ENCODE measurements at regions not wholly inside any gene's neighbourhood (a gene's known extent, or its start where the extent isn't known, plus 50 kb on each side); places are given as distances from the start of the nearest gene placed in this dataset.

GRCh38 chr2:60319031-60319547, 234.4 kb downstream of the BCL11A start:
- no peak for DNase-seq

GRCh38 chr2:60318544-60318943, 234.9 kb downstream of the BCL11A start:
- DNase-seq = no peak

- no peak for DNase-seq
Observed at GRCh38 chr2:60317844-60318243, 235.6 kb downstream of the BCL11A start.

DNA sequence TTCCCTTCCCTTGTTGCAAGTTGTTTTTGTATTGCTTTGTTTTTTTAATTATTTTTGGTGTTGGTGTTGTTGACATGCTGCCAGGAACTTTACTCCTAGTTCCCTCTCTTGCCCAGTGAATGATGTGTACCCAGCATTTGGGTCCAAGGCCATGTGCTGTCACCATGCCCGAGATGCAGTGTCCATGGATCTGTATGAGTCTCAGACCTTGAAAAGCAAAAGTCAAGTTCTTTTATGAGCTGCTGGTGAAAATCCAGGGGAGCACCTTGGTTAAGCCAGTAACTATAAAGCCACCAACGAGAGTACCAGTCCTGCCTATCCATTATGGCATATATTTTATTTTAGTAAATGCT, 236.4 kb downstream of the BCL11A start:
- DNase-seq = no peak

GRCh38 chr2:60316381-60317033, 236.9 kb downstream of the BCL11A start:
- no peak for DNase-seq

DNA sequence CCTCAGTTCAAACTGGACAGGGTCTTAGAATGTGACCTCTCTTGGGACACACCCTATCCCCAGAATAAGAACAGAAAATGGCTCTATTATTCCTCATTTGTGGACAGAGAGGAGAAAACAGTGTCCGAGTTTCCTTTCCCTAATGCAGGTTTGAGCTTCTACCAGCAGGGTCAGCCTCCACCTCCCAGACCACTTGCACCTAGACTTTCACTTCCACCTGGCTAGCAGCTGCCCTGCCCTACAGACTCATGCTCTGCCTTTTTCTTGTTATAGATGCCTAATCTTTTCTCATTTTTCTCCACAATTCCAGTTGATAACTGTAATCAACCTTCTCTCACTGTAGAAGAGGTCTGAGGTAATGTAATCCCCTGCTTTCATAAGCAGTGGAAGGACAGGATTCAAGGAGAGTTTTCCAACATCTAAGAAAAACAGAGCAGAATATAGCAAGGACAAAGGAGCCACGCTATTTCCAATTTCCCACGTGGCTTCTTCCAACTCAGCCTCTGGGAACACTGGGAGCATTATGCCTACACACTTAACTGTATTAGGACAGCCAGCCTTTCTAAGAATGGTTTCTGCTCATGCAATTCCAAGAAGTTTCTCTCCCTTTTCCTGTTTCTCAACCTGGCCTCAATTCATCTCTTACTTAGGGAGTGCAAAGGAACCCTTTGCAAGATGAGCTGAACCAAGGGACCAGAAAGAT, 239.8 kb downstream of the BCL11A start:
- DNase-seq = no peak

GRCh38 chr2:60312618-60313017, 240.8 kb downstream of the BCL11A start:
- DNase-seq = no peak

- no peak for DNase-seq
Observed at GRCh38 chr2:60311524-60311923, 241.9 kb downstream of the BCL11A start.

DNA sequence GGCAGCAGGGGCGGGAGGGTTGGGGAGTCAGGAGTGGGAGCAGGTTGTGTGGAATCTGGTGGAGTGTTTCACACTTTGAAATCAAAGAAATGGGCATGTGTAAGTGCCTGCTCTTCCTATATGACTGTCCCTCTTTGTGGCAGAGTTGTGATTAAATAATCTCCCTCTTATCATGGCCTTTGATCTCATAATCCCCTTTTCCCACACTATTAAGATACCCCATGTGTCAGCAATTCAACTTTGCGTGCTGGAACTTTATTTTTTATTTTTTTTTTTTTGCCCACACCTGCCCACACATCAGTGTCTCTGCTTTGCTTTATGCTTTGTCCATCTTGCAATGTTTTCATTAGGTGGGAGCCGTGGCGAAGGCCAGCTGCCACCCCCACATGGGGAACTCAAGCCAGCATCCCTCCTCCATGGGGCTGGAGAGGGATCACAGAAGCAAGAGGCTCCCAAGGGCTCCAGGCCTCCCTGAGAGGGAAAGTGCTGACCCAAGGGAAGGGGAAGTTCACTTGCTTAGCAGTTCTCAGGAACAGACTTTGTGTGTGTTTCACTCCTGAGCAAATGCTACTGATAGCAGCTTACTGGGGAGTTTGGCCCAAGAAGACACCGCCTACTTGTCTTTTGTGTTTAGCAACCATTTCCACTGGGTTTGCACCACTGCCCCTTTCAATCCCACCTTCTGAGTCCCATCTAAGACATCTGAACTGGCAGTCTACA, 243.4 kb downstream of the BCL11A start:
- no peak for DNase-seq

DNA sequence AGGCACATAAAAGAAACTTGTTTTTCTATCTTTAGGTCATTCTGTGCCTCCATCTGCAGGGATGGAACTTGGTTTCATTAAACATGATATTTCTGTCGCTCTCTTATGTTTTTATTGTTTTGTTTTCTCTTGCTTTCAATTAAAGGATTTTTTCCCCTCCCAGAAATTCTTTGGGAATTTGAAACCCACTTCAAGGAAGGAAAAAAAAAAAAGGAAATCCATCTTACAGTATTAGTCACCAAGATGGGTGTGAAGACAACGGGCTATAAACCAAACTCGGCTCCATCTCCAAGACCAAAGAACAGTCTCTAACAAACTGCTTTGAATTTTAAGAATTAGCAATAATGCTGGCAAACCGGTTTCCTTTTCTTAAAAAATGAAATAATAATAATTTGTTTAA, 244.1 kb downstream of the BCL11A start:
- no peak for DNase-seq

GRCh38 chr2:60306267-60306861, 247.1 kb downstream of the BCL11A start:
- no peak for DNase-seq

DNA sequence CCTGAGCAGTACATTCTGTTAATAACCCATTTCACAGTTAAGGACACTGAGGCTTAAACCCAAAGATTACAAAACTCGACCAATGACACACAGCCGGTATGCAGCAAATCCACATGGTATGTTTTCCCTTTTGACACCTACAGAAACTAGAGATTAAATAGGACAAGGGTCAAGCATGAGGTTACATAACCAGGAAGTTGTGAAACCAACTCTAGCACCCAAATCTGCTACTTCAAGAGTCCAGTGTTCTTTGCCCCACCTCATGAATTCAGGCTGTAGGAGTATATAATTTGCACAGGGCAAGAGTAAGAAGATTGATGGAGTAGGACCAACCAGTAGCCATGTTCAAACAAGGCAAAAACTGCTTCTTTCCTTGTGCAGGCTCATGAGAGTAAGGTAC, 249.8 kb downstream of the BCL11A start:
- DNase-seq = no peak

DNA sequence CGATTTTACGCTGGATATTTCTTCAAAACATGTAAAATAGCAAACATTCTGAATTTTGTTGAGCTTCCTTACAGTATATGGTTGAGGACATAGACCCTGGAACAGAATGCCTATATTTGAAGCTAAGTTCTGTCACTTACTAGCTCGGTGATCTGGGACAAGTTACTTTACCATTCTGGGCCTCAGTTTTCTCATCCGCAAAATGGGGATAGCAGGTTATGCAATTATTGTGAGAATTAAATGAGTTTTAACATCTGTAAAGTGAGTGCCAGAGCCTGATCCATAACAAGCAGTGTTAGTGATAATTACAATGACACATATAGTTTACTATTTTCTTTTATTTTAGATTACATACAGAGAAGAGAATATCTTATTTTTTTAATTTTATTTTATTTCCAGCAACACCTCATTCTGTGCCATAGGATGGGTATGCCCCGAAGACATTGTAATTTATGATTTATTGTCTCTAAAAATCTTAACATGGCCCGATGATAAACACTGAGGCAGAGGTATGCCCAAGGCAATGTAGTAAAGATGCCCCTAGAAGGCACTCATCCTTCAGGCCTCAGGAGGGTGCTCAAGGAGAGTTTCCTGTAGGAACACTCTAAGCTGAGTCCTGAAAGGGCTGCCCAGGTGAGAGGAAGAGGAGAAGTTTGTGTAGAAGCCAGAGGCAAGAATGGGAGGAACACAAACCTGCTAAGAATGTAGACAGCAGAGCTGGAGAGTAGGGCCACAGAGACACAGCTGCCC, 250.9 kb downstream of the BCL11A start:
- DNase-seq = no peak

- DNase-seq = no peak
Observed at GRCh38 chr2:60301726-60302125, 251.7 kb downstream of the BCL11A start.

- DNase-seq = no peak
Observed at GRCh38 chr2:60299179-60299578, 254.3 kb downstream of the BCL11A start.

GRCh38 chr2:60298006-60298696, 255.3 kb downstream of the BCL11A start:
- DNase-seq = no peak

DNA sequence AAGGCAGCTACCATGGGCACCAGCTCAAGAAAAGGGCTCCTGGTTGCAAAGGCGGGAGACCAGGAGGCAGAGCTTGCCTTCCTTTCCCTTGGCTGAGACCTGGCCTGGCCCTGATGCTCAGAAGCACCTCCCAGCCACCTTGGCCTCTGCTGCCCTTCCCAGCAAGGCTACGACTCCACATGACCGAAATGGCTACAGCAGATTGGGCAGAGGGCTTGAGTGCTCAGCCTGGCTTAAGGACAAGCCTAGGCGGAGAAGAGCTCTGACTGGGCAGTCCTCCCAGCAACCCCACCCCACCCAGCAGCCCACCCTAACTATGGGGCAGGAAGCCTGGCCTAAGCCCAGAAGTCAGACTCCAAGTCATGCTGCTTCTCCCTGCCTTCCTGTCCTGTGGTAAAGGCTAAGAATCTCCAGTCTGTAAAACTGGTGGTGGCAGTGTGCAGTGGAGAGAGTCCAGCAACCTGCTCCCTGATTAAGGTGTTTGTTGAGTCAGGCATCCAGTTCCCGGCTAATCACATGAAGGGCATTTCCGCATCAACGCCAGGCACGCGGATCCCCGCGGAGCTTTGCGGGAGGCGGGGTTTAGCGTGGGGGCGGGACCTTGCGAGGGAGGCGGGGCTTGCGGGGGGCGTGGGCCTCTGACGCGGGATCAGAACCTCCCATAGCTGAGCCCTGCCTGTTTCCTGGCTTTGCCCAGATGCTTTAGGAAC, 256.0 kb downstream of the BCL11A start:
- DNase-seq = no peak

DNA sequence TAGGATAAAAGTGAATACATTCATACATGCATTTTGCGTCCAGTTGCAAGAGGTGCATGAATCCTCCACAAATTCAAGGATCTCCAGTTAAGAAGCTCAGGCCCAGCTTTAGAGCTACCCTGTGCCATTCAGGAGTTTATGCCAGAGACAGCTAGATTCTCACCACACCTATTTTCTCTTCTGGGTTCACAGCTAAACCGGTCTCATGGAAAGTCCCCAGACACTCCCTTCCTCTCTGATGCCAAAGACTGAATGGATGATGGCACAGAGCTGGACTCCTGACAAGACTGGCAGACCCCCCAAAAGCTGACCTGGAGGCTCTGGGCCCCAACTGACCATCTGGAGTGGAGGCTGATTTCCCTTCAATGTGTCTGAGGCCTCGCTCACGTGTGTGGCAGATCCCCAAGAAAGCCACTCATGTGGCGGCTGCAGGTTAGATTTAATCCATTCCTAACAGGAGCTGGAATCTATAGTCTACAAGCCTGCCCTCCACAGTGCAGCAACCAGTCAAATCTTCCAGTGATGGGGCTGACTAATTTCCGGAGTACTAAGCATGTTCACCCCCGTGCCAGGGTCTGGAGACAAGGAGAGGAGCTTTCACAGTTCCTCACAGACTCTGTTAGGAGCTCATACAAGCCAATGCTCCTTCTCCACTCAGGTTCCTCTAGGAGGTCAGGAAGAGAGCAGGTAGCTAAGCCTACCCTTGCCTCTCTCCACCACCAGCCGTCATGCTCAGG, 257.1 kb downstream of the BCL11A start:
- DNase-seq = no peak

DNA sequence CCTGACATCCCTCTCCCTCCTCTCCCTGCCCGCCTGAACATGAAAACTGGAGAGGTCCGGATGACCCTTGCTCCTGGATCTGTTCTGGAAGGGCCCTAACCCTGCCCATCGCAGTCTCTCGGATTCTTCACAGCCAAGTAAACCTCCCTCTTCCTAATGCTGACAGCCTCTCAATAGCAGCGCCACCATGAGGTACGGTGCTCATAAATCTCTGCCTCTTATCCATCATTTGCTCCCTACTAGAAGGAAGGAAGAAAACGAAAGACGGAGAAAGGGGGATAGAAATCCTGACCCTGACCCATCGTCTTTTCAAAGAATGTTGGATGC, 257.9 kb downstream of the BCL11A start:
- DNase-seq = no peak

DNA sequence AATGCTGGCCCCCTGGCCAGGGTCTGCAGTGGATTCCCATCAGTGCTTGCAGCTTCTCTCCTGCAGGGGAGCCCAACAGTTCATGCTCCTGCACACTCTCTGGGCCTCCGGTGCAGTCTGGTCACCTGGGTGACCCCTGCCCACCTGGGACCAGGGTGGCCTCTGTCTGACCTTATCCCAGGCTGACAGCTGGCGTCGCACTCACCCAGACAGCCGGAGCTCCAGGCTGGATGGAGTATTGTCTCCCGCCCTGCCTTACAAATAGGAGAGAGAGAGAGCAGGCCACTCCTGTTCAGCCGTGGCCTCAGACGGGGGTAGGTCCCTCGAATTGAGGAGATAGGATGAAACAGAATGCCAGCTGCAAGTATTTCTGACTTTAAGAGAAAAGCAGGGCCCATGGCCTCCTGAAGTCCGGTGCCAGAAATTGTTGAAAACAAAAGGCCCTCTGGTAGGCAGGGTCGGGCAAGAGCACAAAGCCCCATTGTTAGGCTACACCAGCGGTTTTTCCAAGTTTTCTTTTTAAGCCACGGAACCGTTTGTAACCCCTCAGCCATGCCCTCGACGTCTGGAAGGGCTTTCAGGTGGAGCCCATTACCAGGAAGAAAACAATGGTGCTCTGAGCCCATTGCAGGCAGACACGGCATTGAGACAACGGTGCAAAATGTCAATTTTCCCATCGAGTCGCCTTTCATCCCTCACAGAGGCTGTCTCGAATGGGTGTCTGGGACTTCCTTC, 258.4 kb downstream of the BCL11A start:
- DNase-seq = no peak

Data from hindlimb muscle (tissue), 1 donor.